Skeletal muscle satellite cell (primary cell): ENCODE measurements at regions not wholly inside any gene's neighbourhood (a gene's known extent, or its start where the extent isn't known, plus 50 kb on each side); places are given as distances from the start of the nearest gene placed in this dataset.
"Not testable (repeated sequence)": the region's sequence is repeated elsewhere in the genome, so short reads cannot be mapped to it uniquely, and the experiment has no call there.

Source experiments
- H3K27me3 ChIP-seq: 2 replicates; pipeline ENCODE4 v1.7.0; 2013; ENCODE audit warnings: low read length; ENCODE audit not compliant: control insufficient read depth, insufficient read depth
- H3K36me3 ChIP-seq: 2 replicates; pipeline ENCODE4 v1.7.0; 2013; ENCODE audit warnings: mild to moderate bottlenecking, control low read depth, low read length; ENCODE audit not compliant: insufficient read depth
- H3K4me1 ChIP-seq: 2 replicates; pipeline ENCODE4 v1.7.0; 2013; ENCODE audit warnings: low read length; ENCODE audit not compliant: control insufficient read depth, insufficient read depth
- H3K4me2 ChIP-seq: 2 replicates; pipeline ENCODE4 v1.7.0; 2013; ENCODE audit warnings: mild to moderate bottlenecking, low read length
- H3K4me3 ChIP-seq: 2 replicates; pipeline ENCODE4 v1.7.0; 2013; ENCODE audit warnings: low read length
- H3K9ac ChIP-seq: 2 replicates; pipeline ENCODE4 v1.7.0; 2013; ENCODE audit warnings: mild to moderate bottlenecking, low read depth, low read length, moderate library complexity
- H3K9me3 ChIP-seq: replicated peaks from 2 replicates; pipeline ENCODE4 v1.7.0; 2013; ENCODE audit warnings: mild to moderate bottlenecking, control low read depth, low read length

DNA sequence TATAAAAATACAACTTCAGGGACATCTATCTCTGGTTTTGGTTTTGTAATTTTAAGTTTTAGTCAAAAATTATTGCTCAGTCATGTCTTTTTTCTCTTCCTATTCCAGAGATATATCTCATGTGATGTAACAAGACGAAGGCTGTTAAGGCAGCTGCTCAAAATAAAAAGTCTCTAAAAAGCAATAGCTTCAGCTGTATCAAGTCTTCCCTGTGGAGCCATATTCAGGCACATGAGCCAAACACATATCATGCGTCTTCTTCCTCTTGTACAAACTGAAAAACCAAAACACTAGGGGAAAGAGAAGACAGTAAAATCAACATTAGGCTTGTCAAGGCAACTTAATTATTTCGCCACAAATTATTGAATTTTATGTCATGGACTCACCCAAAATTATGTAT, 240.7 kb downstream of the NRIP1 start:
- H3K4me3 ChIP-seq, result no peak overlapping the region
- H3K4me1 ChIP-seq, result no peaks in the 10 kb centered on the region
- no peaks in the 10 kb centered on the region for H3K36me3 ChIP-seq
- no peaks in the 10 kb centered on the region for H3K9me3 ChIP-seq
- no peaks in the 10 kb centered on the region for H3K27me3 ChIP-seq
- no peak overlapping the region for H3K4me2 ChIP-seq
- H3K9ac ChIP-seq, result no peak overlapping the region

DNA sequence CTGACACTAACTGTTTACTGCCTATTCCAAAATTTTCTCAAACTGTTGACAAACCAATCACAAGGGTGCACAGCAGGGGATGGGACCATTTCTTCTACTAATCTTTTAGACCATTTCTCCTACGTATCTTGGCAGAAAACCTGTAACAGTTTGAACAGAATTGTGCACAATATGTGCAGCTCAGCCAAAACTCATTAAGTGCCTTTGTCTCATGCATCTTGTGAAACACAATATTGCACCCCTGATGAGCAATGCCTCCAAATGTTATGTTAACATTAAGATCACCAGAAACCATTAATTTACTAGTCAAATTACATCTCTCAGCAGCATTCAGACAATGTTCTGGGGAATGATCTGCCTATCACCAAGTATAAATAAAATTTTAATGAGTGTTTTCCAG, 247.5 kb downstream of the NRIP1 start:
- no peaks in the 10 kb centered on the region for H3K27me3 ChIP-seq
- H3K9ac ChIP-seq, result no peak overlapping the region
- no peak overlapping the region for H3K4me3 ChIP-seq
- no peaks in the 10 kb centered on the region for H3K9me3 ChIP-seq
- no peaks in the 10 kb centered on the region for H3K4me1 ChIP-seq
- no peak overlapping the region for H3K4me2 ChIP-seq
- no peaks in the 10 kb centered on the region for H3K36me3 ChIP-seq

DNA sequence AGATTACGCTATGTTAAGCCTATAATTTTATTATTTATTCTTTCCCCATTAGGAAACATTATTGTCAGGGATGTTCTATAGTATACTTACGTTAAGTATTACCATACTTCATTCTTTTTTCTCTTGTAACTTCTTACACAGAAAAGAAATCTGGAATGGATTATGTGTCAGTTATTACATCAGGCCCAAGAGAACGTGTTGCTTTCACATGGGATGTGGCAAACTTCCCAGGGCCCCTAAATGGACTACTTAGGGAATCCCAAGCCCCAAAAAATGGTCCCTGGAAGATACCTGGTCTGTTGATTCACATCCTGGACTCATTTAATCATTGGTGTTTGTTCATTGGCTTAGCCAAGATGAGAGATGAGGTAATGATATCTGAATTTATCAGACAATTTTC, 249.8 kb downstream of the NRIP1 start:
- Histone ChIP-seq H3K36me3 (no peaks in the 10 kb centered on the region), H3K4me3 (no peak overlapping the region), H3K4me2 (no peak overlapping the region), H3K9ac (no peak overlapping the region), H3K27me3 (no peaks in the 10 kb centered on the region), H3K9me3 (no peaks in the 10 kb centered on the region), H3K4me1 (no peaks in the 10 kb centered on the region)

DNA sequence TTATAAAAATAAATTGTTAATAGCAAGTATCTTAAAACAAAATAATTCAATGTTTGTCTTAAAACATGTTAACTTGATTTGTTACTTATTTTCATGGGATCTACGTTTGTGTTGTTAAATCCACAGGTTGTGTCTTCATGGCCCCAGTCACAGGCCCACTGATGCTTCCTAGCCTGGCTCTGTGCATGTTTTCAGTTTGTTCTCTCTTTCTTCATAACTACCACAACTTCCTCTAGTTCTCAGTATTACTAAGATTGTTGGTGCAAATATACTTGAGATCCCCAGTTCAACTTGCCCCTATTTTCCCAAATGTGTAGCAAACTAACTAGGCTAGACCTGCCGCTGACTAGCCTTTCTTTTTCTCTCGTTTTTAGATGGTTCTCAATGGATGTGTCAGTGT, 250.5 kb downstream of the NRIP1 start:
- Histone ChIP-seq H3K4me3 (no peak overlapping the region), H3K9me3 (no peaks in the 10 kb centered on the region), H3K27me3 (no peaks in the 10 kb centered on the region), H3K9ac (no peak overlapping the region), H3K36me3 (no peaks in the 10 kb centered on the region), H3K4me1 (no peaks in the 10 kb centered on the region), H3K4me2 (no peak overlapping the region)

DNA sequence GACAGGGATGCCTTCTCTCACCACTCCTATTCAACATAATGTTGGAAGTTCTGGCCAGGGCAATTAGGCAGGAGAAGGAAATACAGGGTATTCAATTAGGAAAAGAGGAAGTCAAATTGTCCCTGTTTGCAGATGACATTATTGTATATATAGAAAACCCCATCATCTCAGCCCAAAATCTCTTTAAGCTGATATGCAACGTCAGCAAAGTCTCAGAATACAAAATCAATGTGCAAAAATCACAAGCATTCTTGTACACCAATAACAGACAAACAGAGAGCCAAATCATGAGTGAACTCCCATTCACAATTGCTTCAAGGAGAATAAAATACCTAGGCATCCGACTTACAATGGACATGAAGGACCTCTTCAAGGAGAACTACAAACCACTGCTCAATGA, 258.1 kb upstream of the SAMSN1 start:
- H3K4me1 ChIP-seq, H3K4me2 ChIP-seq, H3K9me3 ChIP-seq, H3K27me3 ChIP-seq, H3K9ac ChIP-seq, H3K36me3 ChIP-seq, H3K4me3 ChIP-seq: not testable (repeated sequence)

DNA sequence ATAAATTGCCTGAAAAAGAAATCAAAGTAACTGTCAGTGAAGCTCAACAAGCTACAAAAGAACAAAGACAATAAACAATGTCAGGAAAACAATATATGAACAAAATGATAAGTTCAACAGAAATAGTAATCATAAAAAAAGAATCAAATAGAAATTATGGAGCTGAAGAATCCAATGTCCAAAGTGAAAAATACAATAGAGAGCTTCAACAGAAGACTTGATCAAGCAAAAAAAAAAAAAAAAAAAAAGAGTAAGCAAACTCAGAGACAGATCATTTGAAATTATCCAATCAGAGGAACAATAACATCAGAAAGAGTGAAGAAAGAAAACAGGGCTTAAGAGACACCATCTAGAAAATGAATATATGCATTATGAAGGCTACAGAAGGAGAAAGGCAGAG, 251.4 kb upstream of the SAMSN1 start:
- Histone ChIP-seq H3K9me3 (no peaks in the 10 kb centered on the region), H3K4me3 (no peak overlapping the region), H3K4me2 (no peak overlapping the region), H3K9ac (no peak overlapping the region), H3K27me3 (no peaks in the 10 kb centered on the region), H3K4me1 (no peaks in the 10 kb centered on the region), H3K36me3 (no peaks in the 10 kb centered on the region)

DNA sequence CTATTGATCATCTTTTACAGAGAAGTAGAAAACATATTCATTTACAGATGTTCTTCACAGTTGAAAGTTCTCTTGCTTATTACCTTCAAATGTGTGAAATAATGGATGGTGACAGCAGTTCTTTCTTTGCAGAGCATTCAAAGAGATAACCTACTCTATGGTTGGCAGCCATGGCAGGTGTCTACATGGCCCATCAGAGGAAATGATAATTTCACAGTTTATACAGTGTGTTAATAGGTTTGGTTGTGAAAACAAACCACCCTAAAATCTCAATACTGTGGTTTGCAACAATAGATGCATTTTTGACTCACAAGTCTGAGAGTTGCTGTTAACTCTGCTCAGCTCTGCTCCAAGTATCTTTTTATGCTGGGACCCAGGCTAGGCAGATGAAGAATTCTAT, 241.2 kb upstream of the SAMSN1 start:
- Histone ChIP-seq H3K9me3 (no peaks in the 10 kb centered on the region), H3K4me3 (no peak overlapping the region), H3K27me3 (no peaks in the 10 kb centered on the region), H3K4me1 (no peaks in the 10 kb centered on the region), H3K9ac (no peak overlapping the region), H3K4me2 (no peak overlapping the region), H3K36me3 (no peaks in the 10 kb centered on the region)

DNA sequence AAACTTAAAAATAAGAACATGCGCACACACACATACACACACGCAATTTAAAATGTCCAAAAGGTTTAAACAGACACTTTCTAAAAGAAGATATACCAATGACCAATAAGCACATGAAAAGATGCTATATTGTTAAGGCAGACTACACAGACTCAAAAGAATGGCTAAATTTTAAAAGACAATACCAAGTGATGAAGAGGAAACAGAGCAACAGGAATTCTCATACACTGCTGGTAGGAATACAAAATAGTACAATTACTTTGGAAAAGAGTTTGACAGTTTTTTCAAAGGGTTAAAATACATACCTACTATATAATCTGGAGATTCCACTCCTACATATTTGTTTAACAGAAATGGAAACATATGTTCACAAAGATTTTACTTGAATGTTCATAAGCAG, 239.6 kb upstream of the SAMSN1 start:
- Histone ChIP-seq H3K4me1 (no peaks in the 10 kb centered on the region), H3K4me2 (no peak overlapping the region), H3K4me3 (no peak overlapping the region), H3K9me3 (no peaks in the 10 kb centered on the region), H3K36me3 (no peaks in the 10 kb centered on the region), H3K9ac (no peak overlapping the region), H3K27me3 (no peaks in the 10 kb centered on the region)

DNA sequence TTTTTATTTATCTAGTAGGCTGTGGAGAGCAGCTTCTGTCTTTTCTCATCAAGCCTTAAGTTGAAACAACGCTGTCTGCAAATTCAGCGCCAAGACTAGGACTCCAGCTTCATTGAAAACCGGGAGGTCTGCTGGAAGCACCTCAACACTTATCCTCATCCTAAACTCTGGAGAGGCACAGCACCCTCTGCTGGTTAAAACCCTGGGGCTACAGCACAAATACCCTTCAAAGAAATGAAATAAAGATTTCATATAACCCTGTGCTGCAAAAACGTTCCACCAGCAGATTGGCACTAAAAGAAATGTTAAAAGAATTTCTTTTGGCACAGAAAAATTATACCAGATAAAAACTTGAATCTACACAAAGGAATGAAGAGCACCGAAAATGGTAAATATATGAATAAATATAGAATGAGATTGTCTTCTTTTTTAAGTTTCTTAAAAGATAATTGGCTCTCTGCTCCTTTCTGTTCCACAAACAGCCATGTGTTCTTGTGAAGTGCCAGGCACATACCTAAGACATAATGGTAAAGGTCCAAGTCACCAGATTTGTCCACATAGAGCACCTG, 227.7 kb upstream of the SAMSN1 start:
- Histone ChIP-seq H3K36me3 (no peaks in the 10 kb centered on the region), H3K4me2 (no peak overlapping the region), H3K27me3 (no peaks in the 10 kb centered on the region), H3K9me3 (no peaks in the 10 kb centered on the region), H3K4me1 (no peaks in the 10 kb centered on the region), H3K9ac (no peak overlapping the region), H3K4me3 (no peak overlapping the region)

DNA sequence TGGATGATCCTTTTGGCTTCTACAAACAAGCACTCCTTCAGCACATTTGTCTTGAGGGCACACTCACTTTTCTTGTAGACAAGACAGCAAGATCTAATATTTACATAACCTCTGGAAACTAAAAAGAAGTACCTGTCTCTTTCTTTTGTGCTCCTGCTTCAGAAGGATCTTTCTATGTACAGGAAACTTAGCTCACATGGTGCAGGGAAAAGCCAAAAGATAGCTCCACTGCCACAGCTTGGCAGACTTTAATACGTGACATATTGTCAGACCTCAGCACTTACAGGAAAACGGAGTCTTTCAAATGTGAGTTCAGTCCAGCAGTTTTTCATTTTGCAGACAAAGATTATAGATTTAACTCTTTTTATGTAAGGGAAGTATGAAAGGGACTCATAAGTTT, 225.5 kb upstream of the SAMSN1 start:
- Histone ChIP-seq H3K27me3 (no peaks in the 10 kb centered on the region), H3K4me1 (no peaks in the 10 kb centered on the region), H3K4me3 (no peak overlapping the region), H3K9me3 (no peaks in the 10 kb centered on the region), H3K4me2 (no peak overlapping the region), H3K36me3 (no peaks in the 10 kb centered on the region), H3K9ac (no peak overlapping the region)

DNA sequence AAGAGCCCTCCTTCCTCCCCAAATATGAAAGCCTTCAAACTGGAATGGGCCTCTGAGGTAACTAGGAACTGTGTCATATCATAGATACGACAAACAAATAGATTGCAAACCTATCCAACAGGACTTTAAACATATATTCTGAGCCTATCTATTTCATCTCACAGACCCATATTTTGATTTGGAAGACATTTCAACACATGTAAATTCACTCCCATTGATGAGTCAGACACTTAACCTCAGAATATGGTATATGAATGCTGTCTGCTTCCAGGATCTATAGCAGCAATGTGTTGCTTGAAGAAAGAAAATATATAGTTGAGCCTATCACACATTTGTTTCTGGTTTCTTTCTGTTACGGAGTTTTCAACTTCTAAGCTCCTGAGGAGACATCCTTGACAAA, 221.9 kb upstream of the SAMSN1 start:
- Histone ChIP-seq H3K9ac (no peak overlapping the region), H3K9me3 (no peaks in the 10 kb centered on the region), H3K4me3 (no peak overlapping the region), H3K27me3 (no peaks in the 10 kb centered on the region), H3K4me1 (no peaks in the 10 kb centered on the region), H3K4me2 (no peak overlapping the region), H3K36me3 (no peaks in the 10 kb centered on the region)

DNA sequence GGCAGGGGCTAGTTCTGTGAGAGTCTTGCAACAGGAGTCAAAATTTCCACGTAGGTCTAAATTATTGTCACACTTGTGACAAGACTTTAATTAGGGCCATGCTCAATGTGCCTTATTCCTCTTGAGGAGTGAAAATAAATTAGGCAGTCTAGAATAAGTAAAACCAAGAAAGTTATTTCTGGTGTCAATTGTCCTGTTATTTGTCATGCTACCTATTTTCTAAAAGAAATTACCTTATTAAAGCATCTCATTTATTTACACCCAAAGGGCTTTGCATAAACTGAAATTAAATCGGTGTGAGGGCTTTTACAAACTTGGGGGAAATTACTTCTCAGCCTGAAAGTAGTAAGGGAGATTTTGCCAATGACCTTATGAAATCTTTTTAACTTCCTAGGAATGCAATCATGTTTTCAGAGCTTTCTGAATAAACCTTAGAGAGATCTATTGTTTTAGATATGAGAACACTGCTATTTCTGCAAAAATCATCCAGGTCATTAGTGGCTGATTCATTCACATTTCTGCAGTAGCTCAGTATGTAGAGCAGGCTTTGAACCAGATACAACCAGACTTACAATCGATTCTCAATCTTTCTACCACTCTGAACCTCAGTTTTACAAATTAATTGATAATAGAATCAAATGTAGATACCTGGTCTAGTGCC, 221.2 kb upstream of the SAMSN1 start:
- no peak overlapping the region for H3K9ac ChIP-seq
- no peak overlapping the region for H3K4me2 ChIP-seq
- no peak overlapping the region for H3K4me3 ChIP-seq
- no peaks in the 10 kb centered on the region for H3K27me3 ChIP-seq
- H3K36me3 ChIP-seq, result no peaks in the 10 kb centered on the region
- no peaks in the 10 kb centered on the region for H3K4me1 ChIP-seq
- no peaks in the 10 kb centered on the region for H3K9me3 ChIP-seq
